NCI-H510A (cell line): ENCODE measurements at regions not wholly inside any gene's neighbourhood (a gene's known extent, or its start where the extent isn't known, plus 50 kb on each side); places are given as distances from the start of the nearest gene placed in this dataset.
"Not testable (repeated sequence)": the region's sequence is repeated elsewhere in the genome, so short reads cannot be mapped to it uniquely, and the experiment has no call there.

Source experiments
- DNase-seq: peaks from one replicate; lab custom pipeline; 2025; lab: John Stamatoyannopoulos, UW

DNA sequence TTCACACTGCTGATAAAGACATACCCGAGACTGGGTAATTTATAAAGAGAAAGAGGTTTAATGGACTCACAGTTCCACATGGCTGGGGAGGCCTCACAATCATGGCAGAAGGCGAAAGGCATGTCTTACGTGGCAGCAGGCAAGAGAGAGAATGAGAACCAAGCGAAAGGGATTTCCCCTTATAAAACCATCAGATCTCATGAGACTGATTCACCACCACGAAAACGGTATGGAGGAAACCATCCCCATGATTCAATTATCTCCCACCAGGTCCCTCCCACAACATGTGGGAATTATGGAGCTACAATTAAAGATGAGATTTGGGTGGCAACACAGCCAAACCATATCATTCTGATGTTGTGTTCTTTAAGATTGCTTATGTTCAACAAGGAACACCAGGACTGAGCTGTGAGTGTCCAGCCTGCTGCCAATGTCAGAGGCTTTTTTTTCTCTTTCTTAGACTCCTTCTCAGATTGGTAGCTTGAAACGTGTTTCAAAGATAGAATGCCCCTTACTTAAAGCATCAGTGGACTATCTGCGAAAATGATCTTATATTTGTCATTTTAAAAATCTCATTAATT is 124.1 kb upstream of the TWIST2 start:
- not testable (repeated sequence) for DNase-seq

- DNase-seq, result no peak
Observed at GRCh38 chr2:238724728-238725127, 123.2 kb upstream of the TWIST2 start.

DNA sequence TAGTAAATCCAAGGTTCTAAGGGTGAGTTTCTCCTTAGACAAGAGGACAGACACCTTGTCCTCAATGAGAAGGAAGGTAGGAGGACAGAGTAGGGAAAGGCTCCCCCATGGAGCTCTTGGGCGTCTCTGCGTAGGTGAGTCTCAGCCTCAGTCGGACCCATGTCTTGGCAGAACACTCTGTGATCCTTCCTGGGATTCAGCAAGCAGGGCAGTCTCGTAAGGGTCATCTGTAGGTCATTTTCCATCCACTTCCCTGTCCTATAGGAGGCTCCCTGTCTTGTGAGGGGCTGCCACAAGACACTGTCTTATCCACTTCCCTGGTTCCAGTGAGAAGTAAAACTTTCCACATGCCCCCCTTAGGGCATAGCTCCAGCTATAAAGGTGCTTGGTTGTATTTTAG is 122.6 kb upstream of the TWIST2 start:
- DNase-seq, result no peak

GRCh38 chr2:238726670-238727584 is 121.0 kb upstream of the TWIST2 start:
- no peak for DNase-seq

GRCh38 chr2:238727585-238728329 is 120.1 kb upstream of the TWIST2 start:
- DNase-seq, result no peak

GRCh38 chr2:238728330-238729260 is 119.3 kb upstream of the TWIST2 start:
- DNase-seq, result no peak

GRCh38 chr2:238729261-238729935 is 118.5 kb upstream of the TWIST2 start:
- no peak for DNase-seq

- no peak for DNase-seq
Observed at GRCh38 chr2:238730001-238730669, 117.8 kb upstream of the TWIST2 start.

- no peak for DNase-seq
Observed at GRCh38 chr2:238730881-238731280, 117.0 kb upstream of the TWIST2 start.

GRCh38 chr2:238731961-238732360 is 115.9 kb upstream of the TWIST2 start:
- DNase-seq, result no peak

GRCh38 chr2:238738917-238739316 is 109.0 kb upstream of the TWIST2 start:
- no peak for DNase-seq

GRCh38 chr2:238739668-238740067 is 108.2 kb upstream of the TWIST2 start:
- no peak for DNase-seq

GRCh38 chr2:238741277-238741676 is 106.6 kb upstream of the TWIST2 start:
- no peak for DNase-seq

GRCh38 chr2:238742066-238742465 is 105.8 kb upstream of the TWIST2 start:
- no peak for DNase-seq

GRCh38 chr2:238742664-238743063 is 105.2 kb upstream of the TWIST2 start:
- no peak for DNase-seq

GRCh38 chr2:238743243-238744065 is 104.4 kb upstream of the TWIST2 start:
- no peak for DNase-seq

GRCh38 chr2:238744951-238745350 is 102.9 kb upstream of the TWIST2 start:
- no peak for DNase-seq

GRCh38 chr2:238745997-238746396 is 101.9 kb upstream of the TWIST2 start:
- DNase-seq, result no peak

GRCh38 chr2:238747114-238747513 is 100.8 kb upstream of the TWIST2 start:
- no peak for DNase-seq

GRCh38 chr2:238747557-238747956 is 100.3 kb upstream of the TWIST2 start:
- DNase-seq, result no peak
